Central memory CD8-positive, alpha-beta T cell (primary cell): ENCODE measurements at regions not wholly inside any gene's neighbourhood (a gene's known extent, or its start where the extent isn't known, plus 50 kb on each side); places are given as distances from the start of the nearest gene placed in this dataset.
"Not testable (repeated sequence)": the region's sequence is repeated elsewhere in the genome, so short reads cannot be mapped to it uniquely, and the experiment has no call there.

ENCODE experiments used
- ATAC-seq: fragments of 150-1000 bp; cut with Tn5 transposase; replicated peaks from 2 replicates; pipeline ENCODE4 v1.10.0; 2022; ENCODE audit warnings: mild to moderate bottlenecking, moderate FRiP score, moderate number of reproducible peaks; ENCODE audit not compliant: poor library complexity, severe bottlenecking; ENCODE audit errors: extremely low read depth
- DNase-seq, 2 donors: peaks; one replicate each; pipeline ENCODE4 v3.0.0; 2021; ENCODE audit warnings: low spot score in 2 of 2
- H3K27ac Mint-ChIP-seq: one replicate; pipeline ENCODE4 v1.8.0; 2022; ENCODE audit warnings: low read depth, mild to moderate bottlenecking, moderate library complexity, mixed read lengths
- H3K27me3 Mint-ChIP-seq: one replicate; pipeline ENCODE4 v1.8.0; 2022; ENCODE audit warnings: mixed read lengths
- H3K36me3 Mint-ChIP-seq: one replicate; pipeline ENCODE4 v1.8.0; 2022; ENCODE audit warnings: mild to moderate bottlenecking, moderate library complexity, mixed read lengths; ENCODE audit not compliant: insufficient read depth
- H3K4me1 Mint-ChIP-seq: one replicate; pipeline ENCODE4 v1.8.0; 2022; ENCODE audit warnings: mixed read lengths
- H3K4me3 Mint-ChIP-seq: one replicate; pipeline ENCODE4 v1.8.0; 2022; ENCODE audit warnings: mild to moderate bottlenecking, moderate library complexity, mixed read lengths
- H3K9me3 Mint-ChIP-seq: one replicate; pipeline ENCODE4 v1.8.0; 2022; ENCODE audit warnings: mixed read lengths

GRCh38 chr2:145751629-145752028 lies 1231.7 kb upstream of the ZEB2 start:
- H3K4me1 Mint-ChIP-seq, result no peaks in the 10 kb centered on the region
- no peak overlapping the region for H3K27ac Mint-ChIP-seq
- ATAC-seq (no peak), DNase-seq (no peak)
- no peak overlapping the region for H3K4me3 Mint-ChIP-seq
- no peaks in the 10 kb centered on the region for H3K27me3 Mint-ChIP-seq
- no peaks in the 10 kb centered on the region for H3K9me3 Mint-ChIP-seq
- no peaks in the 10 kb centered on the region for H3K36me3 Mint-ChIP-seq

- H3K4me1 Mint-ChIP-seq, result no peaks in the 10 kb centered on the region
- no peak for DNase-seq
- no peaks in the 10 kb centered on the region for H3K36me3 Mint-ChIP-seq
- H3K9me3 Mint-ChIP-seq, result no peaks in the 10 kb centered on the region
- no peaks in the 10 kb centered on the region for H3K27me3 Mint-ChIP-seq
- H3K4me3 Mint-ChIP-seq, result no peak overlapping the region
- H3K27ac Mint-ChIP-seq, result no peak overlapping the region
- no peak for ATAC-seq
Observed at GRCh38 chr2:145751155-145751554, 1231.2 kb upstream of the ZEB2 start.

- Mint-ChIP-seq H3K27me3 (no peaks in the 10 kb centered on the region), H3K36me3 (no peaks in the 10 kb centered on the region), H3K27ac (no peak overlapping the region), H3K9me3 (no peaks in the 10 kb centered on the region), H3K4me3 (no peak overlapping the region), H3K4me1 (no peaks in the 10 kb centered on the region)
- no peak for DNase-seq
- ATAC-seq, result no peak
Observed at GRCh38 chr2:145750612-145751011, 1230.7 kb upstream of the ZEB2 start.

GRCh38 chr2:145750144-145750543 lies 1230.2 kb upstream of the ZEB2 start:
- H3K4me3 Mint-ChIP-seq, result no peak overlapping the region
- no peaks in the 10 kb centered on the region for H3K36me3 Mint-ChIP-seq
- ATAC-seq (no peak), DNase-seq (no peak)
- H3K4me1 Mint-ChIP-seq, result no peaks in the 10 kb centered on the region
- H3K9me3 Mint-ChIP-seq, result no peaks in the 10 kb centered on the region
- no peak overlapping the region for H3K27ac Mint-ChIP-seq
- H3K27me3 Mint-ChIP-seq, result no peaks in the 10 kb centered on the region

DNA sequence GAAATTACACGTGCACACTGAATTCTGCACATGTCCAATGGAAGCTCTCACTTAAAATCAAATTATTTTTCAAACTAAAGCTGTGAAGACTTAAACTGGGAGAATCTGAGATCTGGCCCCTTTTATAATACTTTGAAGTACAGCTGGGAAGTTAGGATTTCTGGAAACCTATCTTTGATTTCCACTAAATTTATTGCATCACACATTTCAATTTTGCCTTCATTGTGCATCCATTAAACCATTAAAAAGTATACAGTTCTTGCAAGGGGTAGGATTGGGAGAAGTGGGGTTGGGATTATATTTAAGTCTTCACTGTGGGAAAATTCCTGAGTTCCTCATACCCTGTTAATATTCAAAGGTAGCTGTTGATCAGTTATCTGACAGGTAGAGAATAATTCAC lies 1229.6 kb upstream of the ZEB2 start:
- H3K4me3 Mint-ChIP-seq, result no peak overlapping the region
- no peaks in the 10 kb centered on the region for H3K27me3 Mint-ChIP-seq
- no peak overlapping the region for H3K27ac Mint-ChIP-seq
- no peaks in the 10 kb centered on the region for H3K36me3 Mint-ChIP-seq
- ATAC-seq, result no peak
- H3K4me1 Mint-ChIP-seq, result no peaks in the 10 kb centered on the region
- H3K9me3 Mint-ChIP-seq, result no peaks in the 10 kb centered on the region
- no peak for DNase-seq

DNA sequence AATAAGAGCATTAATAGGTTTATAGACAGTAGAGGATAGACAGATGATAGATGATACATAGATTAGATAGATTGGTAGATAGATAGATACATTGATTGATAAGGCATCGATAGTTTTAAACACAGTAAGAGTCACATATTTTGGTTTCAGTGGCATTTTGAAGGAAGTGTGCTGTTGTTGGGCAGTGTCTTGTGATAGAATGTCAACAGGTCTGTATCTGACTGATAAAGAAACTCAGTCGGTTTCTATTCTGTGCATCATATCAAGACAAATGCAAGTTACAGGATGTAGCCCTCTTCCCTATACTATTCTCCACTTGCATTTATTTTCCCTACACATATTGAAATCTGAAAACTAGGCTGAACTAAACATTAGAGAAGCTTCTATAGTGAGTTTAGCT lies 1229.0 kb upstream of the ZEB2 start:
- Mint-ChIP-seq H3K27me3 (no peaks in the 10 kb centered on the region), H3K4me1 (no peaks in the 10 kb centered on the region), H3K4me3 (no peak overlapping the region), H3K9me3 (no peaks in the 10 kb centered on the region), H3K36me3 (no peaks in the 10 kb centered on the region), H3K27ac (no peak overlapping the region)
- DNase-seq (no peak), ATAC-seq (no peak)

DNA sequence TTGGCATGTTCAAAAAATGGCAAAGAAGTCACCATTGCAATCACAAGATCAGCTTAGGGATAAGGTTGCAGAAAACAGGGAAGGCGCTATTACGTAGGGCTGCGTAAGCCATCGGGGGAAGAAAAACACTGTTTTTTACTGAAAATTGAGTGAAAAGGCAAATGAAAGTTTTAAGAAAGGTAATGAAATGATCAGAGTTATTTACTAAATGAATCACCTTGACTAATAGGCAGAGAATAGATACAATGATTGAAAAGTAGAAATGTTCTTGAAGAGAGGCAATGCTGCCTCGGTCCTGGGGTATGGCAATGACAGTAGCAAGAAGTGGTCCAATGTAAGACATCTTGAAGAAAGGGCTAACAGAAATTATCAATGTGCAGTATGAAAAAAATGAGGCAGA lies 1227.8 kb upstream of the ZEB2 start:
- H3K27ac Mint-ChIP-seq, result no peak overlapping the region
- no peaks in the 10 kb centered on the region for H3K4me1 Mint-ChIP-seq
- H3K9me3 Mint-ChIP-seq, result no peaks in the 10 kb centered on the region
- no peak for ATAC-seq
- no peak overlapping the region for H3K4me3 Mint-ChIP-seq
- H3K36me3 Mint-ChIP-seq, result no peaks in the 10 kb centered on the region
- H3K27me3 Mint-ChIP-seq, result no peaks in the 10 kb centered on the region
- DNase-seq, result no peak

DNA sequence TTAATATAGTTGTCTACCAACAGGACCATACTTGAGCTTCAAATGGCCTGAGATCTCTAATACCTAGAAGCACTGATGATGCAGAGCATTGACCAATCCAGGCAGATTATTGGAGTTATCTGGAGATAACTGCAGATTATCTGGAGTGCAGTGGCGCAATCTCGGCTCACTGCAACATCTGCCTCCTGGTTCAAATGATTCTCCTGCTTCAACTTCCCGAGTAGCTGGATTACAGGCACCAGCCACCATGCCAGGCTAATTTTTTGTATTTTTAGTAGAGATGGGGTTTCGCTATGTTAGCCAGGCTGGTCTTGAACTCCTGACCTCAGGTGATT lies 1225.4 kb upstream of the ZEB2 start:
- not testable (repeated sequence) for H3K4me3 Mint-ChIP-seq, H3K36me3 Mint-ChIP-seq, H3K9me3 Mint-ChIP-seq, ATAC-seq, DNase-seq, H3K27me3 Mint-ChIP-seq, H3K4me1 Mint-ChIP-seq, H3K27ac Mint-ChIP-seq

- no peaks in the 10 kb centered on the region for H3K4me1 Mint-ChIP-seq
- no peak overlapping the region for H3K27ac Mint-ChIP-seq
- no peak for ATAC-seq
- H3K27me3 Mint-ChIP-seq, result no peaks in the 10 kb centered on the region
- H3K4me3 Mint-ChIP-seq, result no peak overlapping the region
- H3K36me3 Mint-ChIP-seq, result peaks cover 3% of the 10 kb centered on the region
- H3K9me3 Mint-ChIP-seq, result no peaks in the 10 kb centered on the region
- no peak for DNase-seq
Observed at GRCh38 chr2:145744541-145745386, 1224.8 kb upstream of the ZEB2 start.

DNA sequence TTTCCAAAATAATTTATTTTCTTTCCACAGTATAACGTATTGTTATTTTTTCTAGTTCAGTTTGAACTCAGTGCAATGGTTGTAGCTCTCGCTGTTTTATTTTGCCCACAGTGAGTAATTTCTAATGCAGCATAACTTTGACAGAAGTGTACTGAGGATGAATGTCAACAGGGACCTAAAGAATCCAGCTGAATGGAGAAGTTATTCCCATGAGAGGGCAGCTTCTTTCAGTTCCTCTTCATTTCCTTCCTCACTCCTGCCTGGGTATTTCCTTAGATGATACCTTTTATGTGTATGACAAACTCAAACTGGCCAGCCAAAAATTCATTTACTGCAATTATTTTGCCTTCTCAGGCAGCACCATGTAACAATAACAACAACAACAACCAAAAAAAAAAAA lies 1223.1 kb upstream of the ZEB2 start:
- H3K4me3 Mint-ChIP-seq, result no peak overlapping the region
- no peaks in the 10 kb centered on the region for H3K9me3 Mint-ChIP-seq
- DNase-seq (no peak), ATAC-seq (no peak)
- no peak overlapping the region for H3K27ac Mint-ChIP-seq
- peaks cover 3% of the 10 kb centered on the region for H3K36me3 Mint-ChIP-seq
- H3K4me1 Mint-ChIP-seq, result no peaks in the 10 kb centered on the region
- no peaks in the 10 kb centered on the region for H3K27me3 Mint-ChIP-seq

DNA sequence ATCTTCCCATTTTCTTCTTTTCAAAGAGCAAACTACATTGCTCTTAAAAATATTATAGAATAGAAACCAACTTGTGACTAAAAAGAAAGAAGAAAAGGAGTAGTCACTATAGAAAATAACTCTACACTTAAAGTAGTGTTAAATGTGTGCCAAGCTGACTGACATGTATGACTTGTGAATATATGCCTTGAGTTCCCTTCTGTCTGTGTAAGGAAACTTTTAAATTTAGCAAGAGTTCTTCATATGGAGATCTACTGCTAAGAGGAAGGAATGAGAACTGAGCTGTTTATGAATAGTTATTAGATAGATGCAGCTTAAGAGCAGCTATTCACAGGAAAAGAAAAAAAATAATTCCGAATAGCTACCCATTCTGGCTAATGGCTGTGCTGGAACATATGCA lies 1221.7 kb upstream of the ZEB2 start:
- H3K4me3 Mint-ChIP-seq, result no peak overlapping the region
- H3K27ac Mint-ChIP-seq, result no peak overlapping the region
- H3K4me1 Mint-ChIP-seq, result no peaks in the 10 kb centered on the region
- peaks cover 3% of the 10 kb centered on the region for H3K36me3 Mint-ChIP-seq
- DNase-seq, result no peak
- H3K27me3 Mint-ChIP-seq, result no peaks in the 10 kb centered on the region
- no peak for ATAC-seq
- no peaks in the 10 kb centered on the region for H3K9me3 Mint-ChIP-seq

DNA sequence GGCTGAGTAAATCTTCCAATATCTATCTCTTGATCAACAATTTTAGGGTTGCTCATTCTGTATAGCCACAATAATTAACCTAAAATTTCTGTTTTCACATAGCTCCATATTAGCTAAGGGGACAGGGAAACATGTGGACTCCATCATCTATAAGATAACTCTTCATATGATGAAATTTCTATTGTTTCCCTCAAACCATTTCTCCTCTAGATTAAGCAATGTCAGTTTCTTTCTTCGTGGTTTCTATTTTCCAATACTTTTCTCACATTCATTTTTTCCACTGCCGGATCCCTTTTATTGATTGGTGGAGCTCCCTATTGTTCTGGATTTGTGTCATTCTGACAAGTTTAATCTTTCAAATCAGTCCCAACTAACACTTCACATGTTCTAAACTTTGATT lies 1221.3 kb upstream of the ZEB2 start:
- H3K36me3 Mint-ChIP-seq, result peaks cover 3% of the 10 kb centered on the region
- H3K27ac Mint-ChIP-seq, result no peak overlapping the region
- H3K4me1 Mint-ChIP-seq, result no peaks in the 10 kb centered on the region
- no peaks in the 10 kb centered on the region for H3K9me3 Mint-ChIP-seq
- DNase-seq (no peak), ATAC-seq (no peak)
- no peak overlapping the region for H3K4me3 Mint-ChIP-seq
- no peaks in the 10 kb centered on the region for H3K27me3 Mint-ChIP-seq

DNA sequence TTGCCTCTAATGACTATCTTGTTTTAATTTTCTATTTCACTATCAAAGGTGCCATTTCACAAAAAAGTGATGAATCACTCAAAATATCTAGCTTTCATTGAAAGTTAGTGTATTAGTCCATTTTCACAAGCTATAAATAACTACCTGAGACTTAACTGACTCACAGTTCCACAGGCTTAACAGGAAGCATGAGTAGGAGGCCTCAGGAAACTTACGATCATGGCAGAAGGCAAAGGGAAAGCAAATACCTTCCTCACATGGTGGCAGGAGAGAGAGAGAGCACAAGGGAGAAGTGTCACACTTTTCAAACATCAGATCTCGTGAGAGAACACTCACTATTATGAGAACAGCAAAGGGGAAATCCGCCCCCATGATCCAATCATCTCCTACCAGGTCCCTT lies 1220.4 kb upstream of the ZEB2 start:
- H3K27ac Mint-ChIP-seq, result no peak overlapping the region
- H3K36me3 Mint-ChIP-seq, result peaks cover 3% of the 10 kb centered on the region
- DNase-seq (no peak), ATAC-seq (no peak)
- no peak overlapping the region for H3K4me3 Mint-ChIP-seq
- H3K9me3 Mint-ChIP-seq, result no peaks in the 10 kb centered on the region
- H3K27me3 Mint-ChIP-seq, result no peaks in the 10 kb centered on the region
- H3K4me1 Mint-ChIP-seq, result no peaks in the 10 kb centered on the region
